Astrocyte of the cerebellum (primary cell): ENCODE measurements at regions not wholly inside any gene's neighbourhood (a gene's known extent, or its start where the extent isn't known, plus 50 kb on each side); places are given as distances from the start of the nearest gene placed in this dataset.

ENCODE experiments used
- DNase-seq: peaks from one replicate; pipeline ENCODE4 v3.0.0-alpha.2; 2011; ENCODE audit warnings: low read depth
- H3K4me3 ChIP-seq: 2 replicates; pipeline ENCODE4 v1.5.1; 2011; ENCODE audit warnings: mild to moderate bottlenecking, low read depth, low read length, moderate library complexity
- CTCF ChIP-seq: IDR thresholded peaks from 2 replicates; pipeline ENCODE4 v1.5.1; 2012; ENCODE audit warnings: low read length, low read depth, moderate library complexity, mild to moderate bottlenecking; ENCODE audit errors: missing control alignments
- in situ Hi-C: cut with HindIII; loops from 2 replicates; pipeline ENCODE4 v1.10.0; 2017; ENCODE audit warnings: low sequenced_read_pairs

GRCh38 chrX:5829469-5829868 lies 399.2 kb downstream of the NLGN4X start:
- no peak overlapping the region for H3K4me3 ChIP-seq
- TF ChIP-seq CTCF, result no peak
- DNase-seq, result no peak
- in situ Hi-C loops, result no loop called here

GRCh38 chrX:5829060-5829459 lies 399.6 kb downstream of the NLGN4X start:
- H3K4me3 ChIP-seq, result no peak overlapping the region
- DNase-seq, result no peak
- in situ Hi-C loops, result no loop called here
- no peak for TF ChIP-seq CTCF

- no peak for TF ChIP-seq CTCF
- H3K4me3 ChIP-seq, result no peak overlapping the region
- no peak for DNase-seq
- in situ Hi-C loops, result no loop called here
Measured at GRCh38 chrX:5823903-5824302, 404.8 kb downstream of the NLGN4X start.

GRCh38 chrX:5810636-5811035 lies 418.0 kb downstream of the NLGN4X start:
- no peak for TF ChIP-seq CTCF
- H3K4me3 ChIP-seq, result no peak overlapping the region
- no peak for DNase-seq
- in situ Hi-C loops, result no loop called here

- in situ Hi-C loops, result no loop called here
- no peak for DNase-seq
- no peak for TF ChIP-seq CTCF
- no peak overlapping the region for H3K4me3 ChIP-seq
Measured at GRCh38 chrX:5807181-5807580, 421.5 kb downstream of the NLGN4X start.

GRCh38 chrX:5802391-5802790 lies 426.3 kb downstream of the NLGN4X start:
- in situ Hi-C loops, result no loop called here
- no peak for TF ChIP-seq CTCF
- H3K4me3 ChIP-seq, result no peak overlapping the region
- DNase-seq, result no peak

GRCh38 chrX:5791721-5792120 lies 436.9 kb downstream of the NLGN4X start:
- in situ Hi-C loops, result no loop called here
- no peak for DNase-seq
- H3K4me3 ChIP-seq, result no peak overlapping the region
- no peak for TF ChIP-seq CTCF
